SK-N-MC (cell line): ENCODE measurements at regions not wholly inside any gene's neighbourhood (a gene's known extent, or its start where the extent isn't known, plus 50 kb on each side); places are given as distances from the start of the nearest gene placed in this dataset.

Source experiments
- EZH2 ChIP-seq: fragments of 200-600 bp; sonication (generic); IDR thresholded peaks from one replicate; pipeline ENCODE4 v1.6.1; 2017; ENCODE audit warnings: antibody characterized with exemption
- POLR2AphosphoS5 ChIP-seq: IDR thresholded peaks from 2 replicates; pipeline ENCODE4 v1.6.1; 2012; ENCODE audit warnings: mild to moderate bottlenecking, low read depth, low read length, borderline replicate concordance

DNA sequence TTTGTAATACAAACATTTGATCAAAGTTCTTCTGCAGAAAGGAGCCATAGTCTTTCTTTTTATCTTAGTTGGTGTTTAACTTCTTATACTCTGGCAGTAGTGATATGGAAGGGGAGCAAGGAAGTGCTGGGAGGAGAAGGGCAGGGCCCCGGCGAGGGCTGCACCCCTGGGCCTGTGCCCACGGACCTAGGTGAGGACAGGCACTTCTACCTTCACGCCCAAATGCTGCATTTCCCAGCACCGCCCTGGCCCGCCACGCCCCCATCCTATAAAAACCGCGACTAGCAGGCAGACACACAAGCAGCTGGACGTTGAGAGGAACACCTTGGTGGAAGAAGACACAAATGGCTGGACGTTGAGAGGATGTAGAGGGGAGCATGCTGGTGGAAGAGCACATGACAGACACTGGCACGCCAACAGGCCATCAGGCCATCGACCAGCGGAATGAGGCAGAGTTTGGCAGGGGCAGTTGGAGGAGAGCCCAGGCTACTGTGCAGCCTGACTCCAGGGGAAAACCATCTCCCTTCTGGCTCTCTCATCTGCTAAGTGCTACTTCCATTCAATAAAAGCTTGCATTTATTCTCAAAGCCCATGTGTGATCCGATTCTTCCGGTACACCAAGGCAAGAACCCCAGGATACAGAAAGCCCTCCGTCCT, 81.5 kb upstream of the C9orf72 start:
- no peak for TF ChIP-seq POLR2AphosphoS5
- no peak for TF ChIP-seq EZH2
